ENCODE measurements at regions not wholly inside any gene's neighbourhood (a gene's known extent, or its start where the extent isn't known, plus 50 kb on each side); places are given as distances from the start of the nearest gene placed in this dataset.
A peak's percentile ranks its signal among the peaks of the same experiment; 100 is the strongest.

DNA sequence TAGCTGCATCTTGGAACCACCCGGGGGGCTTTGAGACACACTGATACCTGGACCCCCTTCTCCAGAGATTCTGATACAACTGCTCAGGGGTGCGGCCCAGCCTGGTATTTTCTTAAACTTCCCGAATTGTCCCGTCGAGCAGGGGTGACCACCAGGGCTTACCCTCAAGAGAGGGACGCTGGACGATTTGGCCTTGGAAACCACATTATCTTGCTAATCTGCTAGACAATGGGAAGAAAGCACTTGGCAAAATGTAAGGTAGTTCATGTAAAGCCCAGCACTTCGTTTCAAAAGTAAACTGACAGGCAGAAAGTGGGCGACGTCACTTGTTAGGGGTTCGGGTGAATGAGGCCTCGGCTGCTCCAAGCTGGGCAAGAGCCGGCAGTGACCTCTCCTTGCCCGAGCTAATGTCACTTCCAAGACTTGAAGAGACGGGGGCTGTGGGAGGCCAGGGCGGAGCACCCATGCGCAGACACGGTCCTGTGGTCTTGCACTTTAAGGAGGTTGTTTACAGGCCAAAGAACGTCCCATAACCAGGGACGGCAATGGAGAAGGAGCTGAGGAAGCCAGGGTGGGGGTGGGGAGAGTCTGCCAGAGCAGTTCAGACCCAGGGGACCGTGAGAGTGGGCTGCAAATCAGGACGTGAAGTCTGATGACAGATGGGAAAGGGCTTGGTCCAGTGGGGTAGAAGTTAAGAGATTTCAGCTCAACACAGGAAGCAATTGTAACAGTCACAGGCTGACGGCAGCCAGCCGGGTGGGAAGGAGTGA, 152.7 kb upstream of the GSE1 start:
- no peak for DNase-seq (ENCODE audit: low spot score)

- DNase-seq (ENCODE audit: low spot score), result no peak
These were observed 151.9 kb upstream of the GSE1 start for GRCh38 chr16:85461022-85461813.

DNA sequence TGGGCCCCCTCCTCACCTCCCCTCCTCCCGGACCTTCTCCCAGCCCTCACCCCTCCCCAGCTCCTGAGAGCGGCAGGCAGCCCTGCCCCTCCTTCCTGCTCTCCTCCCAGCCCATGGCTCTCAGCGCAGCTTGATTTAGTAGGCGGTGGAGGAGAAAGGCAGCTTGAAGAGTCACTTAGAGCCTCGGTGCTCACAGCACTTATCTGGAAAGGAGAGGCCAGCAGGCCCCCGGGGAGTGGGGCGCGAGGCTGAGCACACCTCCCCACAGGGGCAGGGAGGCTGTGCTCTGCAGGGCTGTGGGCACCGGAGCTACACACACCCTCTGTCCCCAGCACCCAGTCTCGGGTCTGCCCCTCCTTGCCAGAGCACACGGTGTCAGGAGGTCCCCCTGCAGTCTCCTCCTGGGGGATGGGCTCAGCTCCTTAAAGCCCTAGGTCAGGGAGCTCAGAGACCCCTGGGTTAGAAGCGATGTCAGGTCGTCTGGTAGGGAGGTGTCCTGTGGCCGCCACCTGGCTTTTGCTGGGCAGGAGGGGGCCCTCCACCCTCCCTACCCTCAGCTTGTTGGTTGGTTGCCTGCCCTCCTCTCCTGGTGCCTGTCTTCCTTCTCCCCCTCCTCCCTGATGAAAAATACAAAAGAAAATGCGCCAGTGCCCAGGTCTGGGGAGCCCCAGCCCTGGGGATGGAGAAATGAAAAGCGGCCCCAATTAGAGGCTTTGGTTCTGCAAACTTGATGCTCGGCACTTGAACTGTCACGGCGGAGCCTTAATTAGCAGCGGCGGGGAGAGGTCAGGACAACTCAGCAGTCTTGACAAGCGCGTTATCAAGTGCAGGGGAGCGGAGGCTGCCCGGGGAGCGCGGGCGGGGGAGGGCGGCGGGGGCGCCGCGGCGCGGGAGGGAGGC, 151.1 kb upstream of the GSE1 start:
- DNase-seq (ENCODE audit: low spot score), result peak; percentile 81

- no peak for DNase-seq (ENCODE audit: low spot score)
These were observed 150.2 kb upstream of the GSE1 start for GRCh38 chr16:85462714-85463611.

DNA sequence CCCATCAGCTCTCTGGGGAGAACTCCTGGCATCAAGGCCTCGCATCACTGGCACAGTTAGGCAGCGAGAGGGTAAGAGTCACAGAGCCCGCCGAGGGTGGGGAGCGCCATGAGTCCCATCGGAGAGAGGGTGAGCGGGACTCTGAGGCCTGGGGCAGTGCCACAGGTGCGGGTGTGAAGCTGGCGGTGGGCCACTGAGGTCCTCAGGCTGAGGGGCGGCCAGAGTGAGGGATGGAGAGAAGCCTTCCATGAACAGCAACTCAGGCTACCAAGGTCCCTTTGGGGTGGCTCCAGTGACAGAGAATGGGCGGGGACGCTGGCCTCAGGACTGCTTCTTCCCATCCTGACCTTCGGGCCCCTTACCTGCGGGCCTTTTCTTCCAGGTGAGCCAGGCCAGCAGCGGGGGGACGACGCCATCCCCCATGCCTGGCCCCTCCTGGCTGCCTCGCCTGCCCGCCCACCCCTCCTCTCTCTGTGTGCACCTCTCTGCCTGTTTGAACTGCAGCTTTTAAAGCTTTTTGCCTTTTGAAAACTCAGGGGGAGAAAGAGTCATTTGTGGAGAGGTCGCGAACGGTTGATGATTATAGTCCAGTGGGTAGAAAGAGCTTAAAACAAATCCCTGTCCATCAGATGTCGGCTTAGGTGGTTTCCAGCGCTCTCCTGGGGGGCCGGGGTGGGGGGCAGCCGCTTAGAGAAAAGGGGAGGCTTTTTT, 149.3 kb upstream of the GSE1 start:
- no peak for DNase-seq (ENCODE audit: low spot score)

GRCh38 chr16:85464383-85465305, 148.5 kb upstream of the GSE1 start:
- no peak for DNase-seq (ENCODE audit: low spot score)

DNA sequence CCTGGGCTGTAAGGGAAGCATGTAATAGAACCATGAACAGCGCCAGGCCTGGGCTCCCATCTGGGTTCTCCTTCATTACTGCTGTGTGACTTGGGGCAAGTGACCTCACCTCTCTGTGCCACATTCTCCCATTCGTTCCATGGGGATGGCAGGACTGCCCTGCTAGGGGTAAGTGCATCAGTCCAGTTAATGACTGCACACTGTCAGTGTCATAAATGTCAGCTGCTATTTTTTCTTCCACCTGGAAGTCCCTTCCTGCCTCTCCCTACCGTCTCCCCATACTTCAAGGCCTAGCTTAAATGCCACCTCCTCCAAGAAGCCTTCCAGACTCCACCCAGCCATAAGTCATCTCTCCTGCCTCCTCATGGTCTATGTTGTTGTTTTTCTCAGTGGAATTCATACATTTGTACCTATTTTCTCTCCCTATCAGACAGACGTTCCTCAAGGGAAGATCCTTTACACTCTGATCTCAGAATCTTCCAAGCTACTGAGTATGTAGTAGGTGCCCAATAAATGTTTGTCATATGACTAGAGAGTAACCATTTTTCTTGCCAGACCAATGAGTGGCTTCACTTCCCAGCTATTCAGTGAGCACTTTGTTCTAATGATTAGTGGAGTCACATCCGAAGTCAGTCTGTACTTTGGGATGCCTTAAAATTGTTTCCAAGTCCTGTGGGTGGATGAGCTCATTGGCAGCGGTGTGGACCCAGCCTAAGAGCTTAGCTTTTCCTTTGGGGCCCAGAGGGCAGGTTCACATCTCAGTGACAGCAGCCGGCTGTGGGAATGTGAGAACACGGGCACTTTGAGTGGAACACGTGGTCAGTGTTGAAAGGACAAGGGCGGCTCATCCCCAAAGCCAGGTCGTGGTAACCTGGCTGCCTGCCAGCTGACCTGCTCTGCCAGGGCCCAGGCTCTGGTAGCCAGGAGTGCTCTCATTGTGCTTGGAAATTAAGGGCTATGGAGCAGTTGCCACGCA, 147.5 kb upstream of the GSE1 start:
- DNase-seq (ENCODE audit: low spot score), result no peak

DNA sequence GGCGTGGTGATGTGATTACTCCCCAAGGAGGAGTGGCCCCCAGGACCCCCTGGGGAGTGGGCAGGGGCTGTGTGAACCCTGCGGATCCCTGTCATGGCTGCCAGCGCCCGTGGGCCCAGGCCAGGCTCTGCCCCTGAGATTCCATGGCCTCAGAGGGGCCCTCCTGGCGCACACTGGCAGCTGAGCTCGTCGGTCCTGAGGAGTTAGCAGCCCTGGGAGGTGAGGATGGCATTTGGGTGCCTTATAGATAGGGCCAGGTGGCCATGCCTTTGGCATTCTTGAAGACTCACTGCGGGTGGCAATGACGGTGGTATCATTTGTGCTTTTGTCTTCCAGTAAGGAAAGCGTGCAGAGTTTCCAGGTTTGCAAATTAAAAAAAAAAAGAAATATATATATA, 146.8 kb upstream of the GSE1 start:
- DNase-seq (ENCODE audit: low spot score), result no peak

DNA sequence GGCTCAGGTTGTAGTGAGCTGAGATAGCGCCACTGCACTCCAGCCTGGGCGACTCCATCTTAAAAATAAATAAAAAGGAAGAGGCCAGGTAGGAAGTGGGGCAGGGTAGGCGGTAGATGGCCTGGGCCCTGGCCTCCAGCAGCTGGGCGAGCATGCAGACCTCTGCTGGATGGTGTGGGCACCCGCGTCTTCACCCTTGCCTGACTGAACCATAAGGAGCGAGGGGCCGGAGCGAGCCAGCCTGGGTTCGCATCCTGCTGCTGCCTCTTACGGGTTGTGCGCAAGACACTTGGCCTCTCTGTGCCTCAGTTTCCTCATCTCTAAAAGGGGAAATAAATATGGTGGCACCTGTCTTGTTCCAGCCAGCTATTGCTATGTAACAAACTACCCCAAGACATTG, 146.1 kb upstream of the GSE1 start:
- DNase-seq (ENCODE audit: low spot score), result no peak

- DNase-seq (ENCODE audit: low spot score), result no peak
These were observed 143.1 kb upstream of the GSE1 start for GRCh38 chr16:85469929-85470590.

DNA sequence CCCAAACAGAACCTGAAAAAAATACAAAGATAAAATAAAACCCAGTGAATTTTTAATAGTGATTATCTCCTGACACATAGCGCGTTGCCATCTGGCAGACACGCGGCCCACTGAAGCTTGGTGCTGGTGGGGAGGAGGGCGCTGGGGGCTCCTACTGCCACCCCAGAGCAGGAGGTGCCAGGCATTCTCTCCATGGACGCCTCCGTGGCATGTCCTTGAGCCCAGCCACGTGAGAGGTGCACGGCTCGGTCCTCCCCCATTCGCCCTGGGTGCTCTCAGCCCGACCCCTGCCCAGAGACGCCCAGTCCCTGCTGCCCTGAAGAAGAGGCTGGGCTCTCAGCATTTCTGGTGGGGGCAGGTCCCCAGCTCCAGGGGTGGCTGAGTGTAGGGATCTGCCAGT, 142.2 kb upstream of the GSE1 start:
- no peak for DNase-seq (ENCODE audit: low spot score)

GRCh38 chr16:85471469-85472431, 141.4 kb upstream of the GSE1 start:
- DNase-seq (ENCODE audit: low spot score), result no peak

DNA sequence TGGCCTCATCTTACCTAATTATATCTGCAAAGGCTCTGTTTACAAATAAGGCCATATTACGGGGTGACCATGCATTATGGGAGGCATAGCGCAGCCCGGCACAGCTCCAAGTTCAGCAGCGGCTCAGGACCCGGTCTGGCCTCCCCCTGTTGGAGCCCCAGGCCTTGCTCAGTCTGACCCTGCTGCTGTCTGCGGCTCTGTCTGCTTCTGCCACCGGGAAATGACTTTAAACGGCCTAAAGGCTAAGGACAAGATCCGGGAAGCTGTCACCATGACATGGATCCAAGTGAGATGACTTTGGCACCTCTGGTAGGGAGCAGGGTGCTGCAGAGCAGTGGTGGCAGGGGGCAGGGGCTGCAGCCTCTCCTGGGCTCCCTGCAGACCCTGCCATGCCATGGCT, 140.6 kb upstream of the GSE1 start:
- DNase-seq (ENCODE audit: low spot score), result no peak

GRCh38 chr16:85473323-85473722, 139.8 kb upstream of the GSE1 start:
- no peak for DNase-seq (ENCODE audit: low spot score)

GRCh38 chr16:85473909-85474620, 139.1 kb upstream of the GSE1 start:
- no peak for DNase-seq (ENCODE audit: low spot score)

GRCh38 chr16:85474621-85475217, 138.4 kb upstream of the GSE1 start:
- DNase-seq (ENCODE audit: low spot score), result no peak

Measured in hematopoietic multipotent progenitor cell treated with erythropoietin and hydrocortisone succinate and interleukin-3 and kit ligand, for 15 days (in vitro differentiated cells).